ENCODE measurements at regions not wholly inside any gene's neighbourhood (a gene's known extent, or its start where the extent isn't known, plus 50 kb on each side); places are given as distances from the start of the nearest gene placed in this dataset.
"Not testable (repeated sequence)": the region's sequence is repeated elsewhere in the genome, so short reads cannot be mapped to it uniquely, and the experiment has no call there.

GRCh38 chr12:74676955-74677354 lies 139.3 kb downstream of the ATXN7L3B start:
- not testable (repeated sequence) for DNase-seq (ENCODE audit: low spot score); FAIRE-seq

DNA sequence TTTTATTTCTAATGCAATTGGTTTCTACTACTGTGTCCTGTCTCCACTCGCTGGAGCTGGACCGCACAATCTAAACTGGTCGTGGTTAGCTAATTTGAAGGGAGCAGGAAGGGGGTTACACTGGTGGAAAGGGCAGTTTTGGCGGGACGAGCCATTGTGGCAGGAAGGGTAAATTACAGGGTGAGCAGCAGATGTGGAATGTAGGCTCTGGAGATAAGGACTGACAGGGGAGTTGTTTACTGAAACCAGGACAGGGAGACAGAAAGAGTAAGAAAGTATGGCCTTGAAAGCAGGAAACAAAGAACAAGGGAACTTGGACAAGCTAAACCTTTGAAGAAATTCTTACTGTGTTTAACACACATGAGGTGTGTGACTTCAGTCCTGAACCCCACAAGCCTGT lies 147.8 kb downstream of the ATXN7L3B start:
- FAIRE-seq (no peak), DNase-seq (ENCODE audit: low spot score) (no peak)

GRCh38 chr12:74689071-74689655 lies 151.5 kb downstream of the ATXN7L3B start:
- FAIRE-seq: peak; percentile 79
- DNase-seq (ENCODE audit: low spot score): peak; percentile 22

DNA sequence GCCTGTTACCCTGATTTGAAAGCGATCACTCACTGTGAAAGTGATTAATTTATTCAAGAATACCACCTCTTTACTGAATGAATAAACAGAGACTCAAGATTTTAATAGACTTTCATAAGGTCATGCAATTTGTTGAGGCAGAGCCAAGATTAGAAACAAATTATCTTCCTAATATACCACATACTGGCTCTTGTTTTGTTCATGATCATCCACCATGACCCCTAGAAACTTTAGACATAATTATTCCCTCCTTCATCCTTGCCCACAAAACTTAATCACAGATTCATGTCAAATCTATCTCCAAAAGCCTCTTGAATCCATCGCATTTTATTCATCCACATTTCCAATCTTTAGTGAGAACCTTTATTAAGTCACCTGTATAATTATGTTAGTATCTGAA lies 152.3 kb downstream of the ATXN7L3B start:
- DNase-seq (ENCODE audit: low spot score) (no peak), FAIRE-seq (no peak)

DNA sequence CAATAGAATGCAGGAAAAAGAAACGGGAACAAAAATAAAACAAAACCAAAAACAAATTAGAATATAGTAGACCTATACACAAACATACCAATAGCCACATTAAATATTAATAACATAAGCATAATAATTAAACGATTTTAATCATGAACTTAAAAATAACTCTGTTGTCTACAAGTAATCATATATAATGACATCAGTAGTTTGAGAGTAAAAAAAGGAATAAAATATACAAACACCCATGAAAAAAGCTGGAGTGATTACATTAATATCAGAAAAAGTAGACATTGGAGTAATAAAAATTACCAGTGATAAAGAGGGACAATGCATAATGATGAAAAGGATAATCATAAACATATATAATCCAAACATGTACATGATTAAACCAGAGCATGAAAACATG lies 181.8 kb downstream of the ATXN7L3B start:
- DNase-seq (ENCODE audit: low spot score) (no peak), FAIRE-seq (no peak)

DNA sequence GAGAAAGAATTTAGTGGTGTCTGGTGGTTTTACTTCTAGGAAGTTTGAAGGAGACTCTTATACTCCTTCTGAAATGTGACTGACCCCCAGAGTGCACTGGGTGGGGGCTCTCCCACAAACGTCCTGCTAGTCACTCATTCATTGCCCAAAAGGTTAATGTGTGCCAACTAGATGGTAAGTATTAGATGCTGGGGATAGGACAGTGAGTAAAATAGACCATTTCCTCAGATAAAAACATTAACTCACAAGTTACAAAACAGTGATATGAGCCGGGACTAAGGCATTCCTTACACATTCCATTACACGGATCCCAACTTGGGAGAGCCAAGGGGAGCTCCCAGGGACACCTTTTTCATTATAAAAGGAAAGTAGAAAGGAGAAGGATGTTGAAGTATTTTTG lies 185.1 kb downstream of the ATXN7L3B start:
- FAIRE-seq: peak; percentile 85

GRCh38 chr12:74725154-74725553 lies 187.5 kb downstream of the ATXN7L3B start:
- DNase-seq (ENCODE audit: low spot score) (no peak), FAIRE-seq (peak; percentile 23)

More for the DNA sequence above, 185.1 kb downstream of the ATXN7L3B start:
- peak; percentile 30 for DNase-seq (ENCODE audit: low spot score)

- FAIRE-seq (no peak), DNase-seq (ENCODE audit: low spot score) (no peak)
Observed at GRCh38 chr12:74728006-74728405, 190.4 kb downstream of the ATXN7L3B start.

DNA sequence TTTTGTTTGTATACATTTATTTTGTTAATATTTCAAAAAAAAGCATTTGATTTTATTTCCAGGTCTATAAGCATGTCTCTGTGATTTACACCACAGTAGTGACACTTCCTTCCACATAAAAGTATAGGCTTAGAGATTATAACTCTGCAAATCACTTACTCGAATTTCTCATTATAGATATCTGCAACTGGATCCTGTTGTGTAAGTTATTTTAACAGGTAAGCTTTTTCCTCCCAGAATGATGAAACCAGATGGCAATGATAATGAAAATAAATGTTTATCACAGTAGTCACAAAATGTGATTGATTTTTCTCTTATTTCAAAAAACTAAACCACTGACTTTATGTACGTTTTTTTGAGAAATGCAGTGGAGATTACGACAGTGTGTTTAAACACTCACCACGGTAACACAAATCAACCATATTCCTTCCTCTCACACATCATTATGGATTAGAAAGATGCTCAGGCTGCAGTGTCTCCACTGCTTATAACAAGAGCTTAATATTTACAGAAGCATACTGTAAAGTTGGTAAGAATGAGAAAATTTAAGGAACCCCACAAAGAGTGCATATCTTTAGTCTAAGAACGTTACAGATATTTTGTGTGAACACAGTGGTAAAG lies 194.6 kb downstream of the ATXN7L3B start:
- DNase-seq (ENCODE audit: low spot score) (no peak), FAIRE-seq (no peak)

- DNase-seq (ENCODE audit: low spot score) (no peak), FAIRE-seq (no peak)
Observed at GRCh38 chr12:74732826-74733225, 195.2 kb downstream of the ATXN7L3B start.

DNA sequence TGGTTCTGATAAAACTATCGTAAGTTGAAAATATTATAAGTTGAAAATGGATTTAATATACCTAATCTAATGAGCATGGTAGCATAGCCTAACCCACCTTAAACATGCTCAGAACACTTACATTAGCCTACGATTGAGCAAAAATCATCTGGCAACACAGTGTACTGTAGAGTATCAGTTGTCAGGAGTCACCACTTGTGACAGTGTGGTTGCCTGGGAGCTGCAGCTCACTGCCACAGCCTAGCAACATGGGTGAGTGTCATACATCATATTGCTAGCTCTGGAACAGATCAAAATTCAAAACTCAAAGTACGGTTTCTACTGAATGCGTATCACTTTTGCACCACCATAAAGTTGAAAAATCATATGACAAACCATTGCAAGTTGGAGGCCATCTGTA lies 203.5 kb downstream of the ATXN7L3B start:
- no peak for FAIRE-seq
- DNase-seq (ENCODE audit: low spot score): no peak

GRCh38 chr12:74747305-74747704 lies 209.7 kb downstream of the ATXN7L3B start:
- DNase-seq (ENCODE audit: low spot score): no peak
- FAIRE-seq: no peak

GRCh38 chr12:74751441-74751840 lies 213.8 kb downstream of the ATXN7L3B start:
- no peak for FAIRE-seq

DNA sequence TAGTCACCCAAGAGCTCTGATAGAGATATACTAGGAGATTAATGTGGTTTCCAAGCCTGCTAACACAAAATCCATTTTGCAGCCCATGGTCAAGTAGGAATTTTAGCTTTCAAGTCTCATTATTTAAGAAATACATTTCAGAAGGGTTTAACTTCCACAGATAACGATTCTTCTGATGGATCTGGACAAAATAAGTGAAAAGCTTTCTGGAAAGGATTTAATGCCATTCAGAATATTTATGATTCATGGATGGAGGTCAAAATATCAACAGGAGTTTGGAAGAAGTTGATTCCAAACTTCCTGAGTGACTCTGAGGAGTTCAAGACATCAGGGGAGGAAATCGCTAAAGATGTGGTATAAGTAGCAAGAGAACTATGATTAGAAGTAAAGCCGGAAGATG lies 214.6 kb downstream of the ATXN7L3B start:
- no peak for DNase-seq (ENCODE audit: low spot score)
- FAIRE-seq: no peak

More at GRCh38 chr12:74751441-74751840, 213.8 kb downstream of the ATXN7L3B start:
- DNase-seq (ENCODE audit: low spot score): no peak

DNA sequence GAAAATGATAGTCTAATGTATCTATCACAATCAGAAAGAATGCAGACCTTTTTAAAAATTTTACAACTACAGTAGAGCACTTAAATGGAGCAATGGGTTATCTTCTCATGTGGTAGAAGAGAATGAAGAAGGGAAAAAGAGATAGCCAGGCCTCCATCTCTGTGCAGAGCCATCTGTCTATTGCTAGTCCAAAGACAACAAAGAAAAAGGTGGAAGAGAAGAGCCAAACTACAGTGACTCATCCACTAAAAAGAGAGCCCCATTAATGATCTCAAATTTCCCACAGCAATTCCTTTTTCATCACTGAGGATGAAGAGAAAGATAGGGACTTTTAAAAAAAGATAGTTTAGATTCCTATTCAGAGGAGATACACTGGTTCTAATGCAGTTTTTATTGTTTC lies 232.9 kb downstream of the ATXN7L3B start:
- FAIRE-seq (no peak), DNase-seq (ENCODE audit: low spot score) (no peak)

DNA sequence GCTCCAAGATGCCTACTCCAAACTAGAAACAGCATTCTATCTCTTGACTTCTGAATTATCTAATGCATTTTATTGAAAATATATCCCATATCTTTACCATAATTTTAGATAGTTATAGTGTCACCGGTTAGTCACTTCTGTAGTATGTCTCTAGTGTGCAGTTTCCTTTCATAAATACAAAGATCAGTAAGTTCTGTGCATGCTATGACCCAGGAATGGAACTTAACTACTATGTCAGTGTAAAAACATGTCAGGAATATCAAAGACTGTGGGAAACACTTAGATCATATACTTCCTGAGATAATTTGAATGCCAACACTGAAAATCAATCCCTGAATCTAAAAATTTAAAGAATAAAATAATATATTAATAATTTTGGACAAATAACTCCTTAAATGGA lies 237.6 kb downstream of the ATXN7L3B start:
- no peak for DNase-seq (ENCODE audit: low spot score)
- no peak for FAIRE-seq

DNA sequence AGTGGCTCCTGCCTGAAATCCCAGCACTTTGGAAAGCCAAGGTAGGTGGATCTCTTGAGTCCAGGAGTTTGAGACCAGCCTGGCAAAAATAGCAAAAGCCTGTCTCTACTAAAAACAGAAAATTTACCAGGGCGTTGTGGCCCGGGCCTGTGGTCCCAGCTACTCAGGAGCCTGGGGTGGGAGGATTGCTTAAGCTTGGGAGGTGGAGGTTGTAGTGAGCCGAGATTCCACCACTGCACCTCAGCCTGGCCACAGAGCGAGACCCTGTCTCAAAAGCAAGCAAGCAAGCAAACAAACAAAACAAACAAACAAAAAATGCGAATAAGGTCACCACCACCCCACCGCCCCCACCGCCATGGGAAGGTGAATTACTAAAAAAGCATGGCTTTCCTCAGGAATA lies 238.7 kb downstream of the ATXN7L3B start:
- DNase-seq (ENCODE audit: low spot score) (no peak), FAIRE-seq (no peak)

- FAIRE-seq (peak; percentile 20), DNase-seq (ENCODE audit: low spot score) (peak; percentile 29)
Observed at GRCh38 chr12:74780182-74780849, 242.7 kb downstream of the ATXN7L3B start.

- DNase-seq (ENCODE audit: low spot score); FAIRE-seq: not testable (repeated sequence)
Observed at GRCh38 chr12:74780850-74781241, 243.2 kb downstream of the ATXN7L3B start.

DNA sequence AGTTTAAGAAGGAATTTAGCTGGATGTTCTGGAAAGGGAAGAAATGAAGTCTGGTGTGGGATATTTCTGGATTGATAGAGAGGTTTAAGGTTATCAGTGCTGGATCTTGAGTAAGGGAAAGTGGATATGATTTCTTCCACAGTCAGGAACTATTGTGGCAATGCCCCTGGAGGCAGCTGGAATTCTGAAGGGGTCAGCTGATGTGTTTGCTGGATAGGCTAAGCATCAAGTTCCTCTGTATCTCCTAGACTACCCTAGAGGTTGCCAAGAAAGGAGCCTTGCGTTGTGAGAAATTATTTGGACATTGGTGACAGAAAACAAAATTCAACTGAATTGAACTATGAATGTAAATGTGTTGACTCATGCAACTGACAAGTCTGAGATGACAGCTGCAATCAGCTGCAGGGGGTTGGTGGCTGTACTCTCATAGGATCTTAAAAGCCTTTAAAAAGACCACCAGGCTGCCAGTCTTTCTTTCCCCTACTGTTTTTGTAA lies 244.4 kb downstream of the ATXN7L3B start:
- DNase-seq (ENCODE audit: low spot score) (no peak), FAIRE-seq (no peak)

- no peak for DNase-seq (ENCODE audit: low spot score)
- FAIRE-seq: no peak
Observed at GRCh38 chr12:74790931-74791330, 253.3 kb downstream of the ATXN7L3B start.

DNA sequence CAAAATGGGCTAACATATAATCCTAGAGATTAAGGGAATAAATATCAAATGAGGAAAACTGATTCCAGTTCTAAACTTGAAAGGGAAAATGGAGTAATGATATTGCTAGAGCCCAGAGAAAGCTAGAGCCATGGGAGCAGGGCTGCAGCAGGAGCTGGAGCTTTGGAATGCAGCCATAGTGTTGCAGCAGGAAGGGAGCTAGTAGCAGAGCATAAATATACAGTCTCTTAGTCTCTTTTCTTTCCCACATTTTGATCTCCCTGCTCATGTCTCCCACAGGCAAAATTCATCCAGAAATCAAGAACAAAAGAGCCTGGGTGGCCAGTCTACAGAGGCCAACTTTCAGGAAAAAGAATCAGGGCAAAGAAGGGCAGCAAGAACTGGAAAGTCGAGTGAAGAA lies 253.7 kb downstream of the ATXN7L3B start:
- no peak for FAIRE-seq
- DNase-seq (ENCODE audit: low spot score): no peak

GRCh38 chr12:74794522-74794921 lies 256.9 kb downstream of the ATXN7L3B start:
- no peak for DNase-seq (ENCODE audit: low spot score)
- no peak for FAIRE-seq
